Endothelial cell of umbilical vein (primary cell): ENCODE measurements at regions not wholly inside any gene's neighbourhood (a gene's known extent, or its start where the extent isn't known, plus 50 kb on each side); places are given as distances from the start of the nearest gene placed in this dataset.
"Not testable (repeated sequence)": the region's sequence is repeated elsewhere in the genome, so short reads cannot be mapped to it uniquely, and the experiment has no call there.

Experiments
- BruUV-seq: library from RNA; stranded (reverse); fragments of 400-500 nt; replicated peaks from 2 replicates; lab custom pipeline; 2021; lab: Mats Ljungman, UMichigan
- CTCF ChIA-PET: fragments of 300-600, 350-600 bp; sonication (Branson Sonifier 250); formaldehyde crosslinking; loops from one replicate; lab custom pipeline; 2021; ENCODE audit warnings: antibody characterized with exemption, inconsistent platforms; lab: Charles Lee
- POLR2A ChIA-PET: fragments of 300-600, 350-600 bp; sonication (Branson Sonifier 250); formaldehyde crosslinking; loops from one replicate; lab custom pipeline; 2021; ENCODE audit warnings: antibody characterized with exemption, inconsistent platforms; lab: Charles Lee
- DNase-seq: peaks from one replicate; pipeline ENCODE4 v3.0.0-alpha.2; 2011; ENCODE audit warnings: low read depth, low spot score
- FAIRE-seq: peaks from 2 replicates; lab custom pipeline; 2011; peaks lifted over from hg19 to GRCh38; lab: Jason Lieb, UNC
- H2AFZ ChIP-seq: 2 replicates; pipeline ENCODE4 v1.6.0; 2012; ENCODE audit warnings: low read depth, low read length, control low read depth, inconsistent platforms
- H3K27ac ChIP-seq: 2 replicates; pipeline ENCODE4 v1.5.1; 2011; ENCODE audit warnings: low read depth, mild to moderate bottlenecking, control low read depth, low read length, moderate library complexity; ENCODE audit not compliant: insufficient read depth
- H3K27me3 ChIP-seq, 2 experiments: 2 replicates each; pipeline versions ENCODE4 v1.6.0 to v1.6.1; 2011; ENCODE audit warnings: low read length in 2 of 2, mixed read lengths in 1 of 2; ENCODE audit not compliant: control insufficient read depth in 2 of 2, insufficient read depth in 2 of 2
- H3K36me3 ChIP-seq, 2 experiments: 2 replicates in 1 of 2; 3 replicates in 1 of 2; pipeline ENCODE4 v1.5.1; 2011; ENCODE audit warnings: low read length in 2 of 2, mild to moderate bottlenecking in 1 of 2, moderate library complexity in 1 of 2; ENCODE audit not compliant: control insufficient read depth in 2 of 2, insufficient read depth in 2 of 2; ENCODE audit errors: extremely low read depth in 1 of 2
- H3K4me1 ChIP-seq: 3 replicates; pipeline ENCODE4 v1.5.1; 2011; ENCODE audit warnings: mild to moderate bottlenecking, low read length; ENCODE audit not compliant: control insufficient read depth, insufficient read depth; ENCODE audit errors: extremely low read depth
- H3K4me2 ChIP-seq: 2 replicates; pipeline ENCODE4 v1.6.1; 2011; ENCODE audit warnings: low read length, control low read depth, mixed read lengths; ENCODE audit not compliant: insufficient read depth
- H3K4me3 ChIP-seq, 3 experiments: fragments of 200-600 bp in 1 of 3; sonication (generic), shearing (Covaris generic) in 1 of 3; replicated peaks in 1 of 3; 2 replicates each; pipeline ENCODE4 v1.5.1; 2011 to 2016; ENCODE audit warnings: control low read depth in 3 of 3, low read length in 3 of 3, mild to moderate bottlenecking in 2 of 3, inconsistent platforms in 1 of 3, low read depth in 1 of 3, moderate library complexity in 1 of 3; ENCODE audit not compliant: insufficient read depth in 1 of 3
- H3K79me2 ChIP-seq: 2 replicates; pipeline ENCODE4 v1.6.0; 2012; ENCODE audit warnings: low read length, inconsistent platforms; ENCODE audit not compliant: control insufficient read depth, insufficient read depth
- H3K9ac ChIP-seq: replicated peaks from 2 replicates; pipeline ENCODE3; 2011; ENCODE audit warnings: low read length, control low read depth; ENCODE audit not compliant: insufficient read depth; ENCODE audit errors: extremely low read depth
- H3K9me1 ChIP-seq: replicated peaks from 3 replicates; pipeline ENCODE4 v1.6.0; 2011; ENCODE audit warnings: mild to moderate bottlenecking, low read length; ENCODE audit not compliant: control insufficient read depth, insufficient read depth; ENCODE audit errors: extremely low read depth
- H3K9me3 ChIP-seq: replicated peaks from 2 replicates; pipeline ENCODE4 v1.5.1; 2012; ENCODE audit warnings: low read length, inconsistent platforms; ENCODE audit not compliant: control insufficient read depth, insufficient read depth
- H4K20me1 ChIP-seq: replicated peaks from 2 replicates; pipeline ENCODE3; 2011; ENCODE audit warnings: mild to moderate bottlenecking, low read length; ENCODE audit not compliant: control insufficient read depth, insufficient read depth; ENCODE audit errors: extremely low read depth
- EZH2 ChIP-seq: IDR thresholded peaks from 2 replicates; pipeline ENCODE4 v1.6.1; 2012; ENCODE audit warnings: borderline replicate concordance, low read depth, mild to moderate bottlenecking, moderate library complexity, low read length, inconsistent platforms; ENCODE audit not compliant: severe bottlenecking
- FOS ChIP-seq: IDR thresholded peaks from 2 replicates; pipeline ENCODE4 v1.6.1; 2011; ENCODE audit warnings: mild to moderate bottlenecking, low read length, moderate library complexity, borderline replicate concordance; ENCODE audit not compliant: insufficient read depth
- GATA2 ChIP-seq: IDR thresholded peaks from 2 replicates; pipeline ENCODE4 v1.7.0; 2011; ENCODE audit warnings: low read depth, mild to moderate bottlenecking, moderate library complexity, mixed read lengths, low read length; ENCODE audit not compliant: insufficient read length, insufficient read depth
- JUN ChIP-seq: IDR thresholded peaks from 2 replicates; pipeline ENCODE4 v1.6.1; 2011; ENCODE audit warnings: borderline replicate concordance, low read depth; ENCODE audit not compliant: insufficient read length, insufficient read depth
- MAX ChIP-seq: IDR thresholded peaks from 2 replicates; pipeline ENCODE4 v1.6.1; 2011; ENCODE audit not compliant: insufficient read depth, insufficient read length
- MYC ChIP-seq: IDR thresholded peaks from one replicate; pipeline ENCODE4 v1.6.1; 2011; ENCODE audit warnings: mild to moderate bottlenecking, low read depth, low read length
- POLR2A ChIP-seq: IDR thresholded peaks from 2 replicates; pipeline ENCODE4 v1.6.1; 2012; ENCODE audit warnings: low read depth, mild to moderate bottlenecking, control low read depth, low read length
- POLR2AphosphoS5 ChIP-seq: IDR thresholded peaks from 2 replicates; pipeline ENCODE4 v1.6.1; 2012; ENCODE audit warnings: low read depth, mild to moderate bottlenecking, control low read depth, low read length, moderate library complexity; ENCODE audit not compliant: insufficient read depth
- dilution Hi-C: fragments of 300-500 bp; cut with MboI; formaldehyde crosslinking; loops from one replicate; pipeline ENCODE4 v1.15.0; 2019; ENCODE audit warnings: low sequenced_read_pairs; ENCODE audit not compliant: extremely low pct_ligation_motif_present
- intact Hi-C: fragments of 100-400 bp; cut with micrococcal nuclease; formaldehyde crosslinking; loops from one replicate; pipeline ENCODE4 v1.10.0; 2022
- TF ChIP-seq, protein P1 (sequence below), 2 donors: IDR thresholded peaks; 1 replicate in 1 of 2; 2 replicates in 1 of 2; pipeline ENCODE4 v1.5.1; 2011; ENCODE audit warnings: low read length in 2 of 2, mild to moderate bottlenecking in 2 of 2, moderate library complexity in 2 of 2, control low read depth in 1 of 2, inconsistent platforms in 1 of 2, low read depth in 1 of 2; ENCODE audit not compliant: insufficient read depth in 1 of 2; ENCODE audit errors: extremely low read depth in 1 of 2

DNA sequence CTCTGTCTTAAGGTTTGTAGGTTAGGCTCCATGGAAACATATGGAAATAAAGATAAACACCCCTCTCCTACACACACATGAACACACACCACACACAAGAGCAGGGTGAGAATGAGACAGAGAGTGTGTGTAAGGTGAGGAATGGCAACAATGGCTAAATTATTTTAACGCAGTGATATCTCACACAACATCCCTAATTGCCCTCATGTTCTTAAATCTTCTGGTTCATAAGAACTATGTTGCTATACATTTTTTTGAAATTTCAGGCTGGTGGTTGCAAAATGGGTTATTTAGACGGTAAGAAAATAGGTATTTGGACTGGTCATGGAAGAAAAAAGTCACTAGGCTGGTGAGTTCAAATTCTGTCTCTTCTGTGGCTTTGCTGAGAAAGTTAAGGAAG lies 316.7 kb upstream of the ESRRG start:
- no TSS peak for BruUV-seq
- Histone ChIP-seq H3K27me3 (no peaks in the 10 kb centered on the region), H3K9me3 (peaks cover 2% of the 10 kb centered on the region), H3K9me1 (no peaks in the 10 kb centered on the region), H3K79me2 (no peaks in the 10 kb centered on the region), H3K4me1 (no peaks in the 10 kb centered on the region), H3K27ac (no peak overlapping the region), H2AFZ (no peak overlapping the region), H3K4me2 (no peak overlapping the region), H3K36me3 (no peaks in the 10 kb centered on the region), H3K9ac (no peak overlapping the region), H3K4me3 (no peak overlapping the region), H4K20me1 (no peaks in the 10 kb centered on the region)
- ChIA-PET CTCF (no interaction called here), POLR2A (no interaction called here)
- no peak for FAIRE-seq
- intact Hi-C loops = no loop called here
- DNase-seq = no peak
- dilution Hi-C loops = no loop called here
- TF ChIP-seq FOS = no peak
- no peak for TF ChIP-seq MAX
- no peak for TF ChIP-seq JUN
- no peak for TF ChIP-seq POLR2A
- TF ChIP-seq, protein P1, sequence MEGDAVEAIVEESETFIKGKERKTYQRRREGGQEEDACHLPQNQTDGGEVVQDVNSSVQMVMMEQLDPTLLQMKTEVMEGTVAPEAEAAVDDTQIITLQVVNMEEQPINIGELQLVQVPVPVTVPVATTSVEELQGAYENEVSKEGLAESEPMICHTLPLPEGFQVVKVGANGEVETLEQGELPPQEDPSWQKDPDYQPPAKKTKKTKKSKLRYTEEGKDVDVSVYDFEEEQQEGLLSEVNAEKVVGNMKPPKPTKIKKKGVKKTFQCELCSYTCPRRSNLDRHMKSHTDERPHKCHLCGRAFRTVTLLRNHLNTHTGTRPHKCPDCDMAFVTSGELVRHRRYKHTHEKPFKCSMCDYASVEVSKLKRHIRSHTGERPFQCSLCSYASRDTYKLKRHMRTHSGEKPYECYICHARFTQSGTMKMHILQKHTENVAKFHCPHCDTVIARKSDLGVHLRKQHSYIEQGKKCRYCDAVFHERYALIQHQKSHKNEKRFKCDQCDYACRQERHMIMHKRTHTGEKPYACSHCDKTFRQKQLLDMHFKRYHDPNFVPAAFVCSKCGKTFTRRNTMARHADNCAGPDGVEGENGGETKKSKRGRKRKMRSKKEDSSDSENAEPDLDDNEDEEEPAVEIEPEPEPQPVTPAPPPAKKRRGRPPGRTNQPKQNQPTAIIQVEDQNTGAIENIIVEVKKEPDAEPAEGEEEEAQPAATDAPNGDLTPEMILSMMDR (IDR thresholded peaks at IDR 0.05; ENCODE audit: extremely low read depth in 1 of 2, insufficient read depth in 1 of 2, low read depth in 1 of 2, low read length in 2 of 2) = no peak
- TF ChIP-seq MYC = no peak
- no peak for TF ChIP-seq POLR2AphosphoS5
- TF ChIP-seq EZH2 = no peak
- no peak for TF ChIP-seq GATA2

DNA sequence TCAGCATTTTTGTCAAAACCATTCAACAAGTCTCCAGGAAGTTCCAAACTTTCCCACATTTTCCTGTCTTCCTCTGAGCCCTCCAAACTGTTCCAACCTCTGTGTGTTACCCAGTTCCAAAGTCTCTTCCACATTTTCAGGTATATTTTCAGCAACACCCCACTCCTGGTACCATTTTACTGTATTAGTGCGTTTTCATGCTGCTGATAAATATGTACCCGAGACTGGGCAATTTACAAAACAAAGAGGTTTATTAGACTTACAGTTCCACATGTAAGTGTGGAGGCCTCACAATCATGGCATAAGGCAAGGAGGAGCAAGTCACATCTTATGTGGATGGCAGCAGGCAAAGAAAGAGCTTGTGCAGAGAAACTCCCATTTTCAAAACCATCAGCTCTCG lies 315.9 kb upstream of the ESRRG start:
- H3K9me3 ChIP-seq, H3K79me2 ChIP-seq, BruUV-seq, FAIRE-seq, H4K20me1 ChIP-seq, H3K9me1 ChIP-seq, dilution Hi-C loops, H3K27me3 ChIP-seq, H3K27ac ChIP-seq, H3K36me3 ChIP-seq, H3K4me3 ChIP-seq, H2AFZ ChIP-seq, intact Hi-C loops, H3K9ac ChIP-seq, H3K4me1 ChIP-seq, POLR2A ChIA-PET, CTCF ChIA-PET, DNase-seq, H3K4me2 ChIP-seq: not testable (repeated sequence)
